Stimulated activated CD8-positive, alpha-beta memory T cell treated with anti-CD3 and anti-CD28 coated beads, Interleukin-12 subunit alpha, Interleukin-12 subunit beta, amount 100 ng/mL, for 24 hours (primary cell): ENCODE measurements at regions not wholly inside any gene's neighbourhood (a gene's known extent, or its start where the extent isn't known, plus 50 kb on each side); places are given as distances from the start of the nearest gene placed in this dataset.
"Not testable (repeated sequence)": the region's sequence is repeated elsewhere in the genome, so short reads cannot be mapped to it uniquely, and the experiment has no call there.

Source experiments
- DNase-seq: peaks from one replicate; pipeline ENCODE4 v3.0.0-alpha.2; 2020; ENCODE audit errors: extremely low read depth

DNA sequence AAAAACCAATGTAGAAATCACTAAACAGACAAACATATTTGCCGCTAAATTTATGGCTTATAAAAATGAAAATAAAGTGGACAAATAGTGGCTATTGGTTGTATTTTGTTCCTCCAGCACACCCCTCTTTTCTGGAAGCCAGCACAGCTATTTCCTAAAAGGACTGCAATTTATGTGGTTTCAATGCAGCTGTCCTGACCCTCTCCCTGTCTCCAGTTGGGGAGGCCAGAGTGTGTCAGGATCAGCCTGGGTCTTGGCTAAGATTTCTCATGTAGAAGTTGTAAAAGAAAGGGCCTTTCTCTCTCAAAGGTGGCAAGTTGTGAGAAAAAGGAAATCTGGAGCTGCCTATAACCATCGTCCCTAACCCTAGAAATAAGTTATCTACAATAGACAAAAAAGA lies 165.6 kb downstream of the ALDH8A1 start:
- no peak for DNase-seq

DNA sequence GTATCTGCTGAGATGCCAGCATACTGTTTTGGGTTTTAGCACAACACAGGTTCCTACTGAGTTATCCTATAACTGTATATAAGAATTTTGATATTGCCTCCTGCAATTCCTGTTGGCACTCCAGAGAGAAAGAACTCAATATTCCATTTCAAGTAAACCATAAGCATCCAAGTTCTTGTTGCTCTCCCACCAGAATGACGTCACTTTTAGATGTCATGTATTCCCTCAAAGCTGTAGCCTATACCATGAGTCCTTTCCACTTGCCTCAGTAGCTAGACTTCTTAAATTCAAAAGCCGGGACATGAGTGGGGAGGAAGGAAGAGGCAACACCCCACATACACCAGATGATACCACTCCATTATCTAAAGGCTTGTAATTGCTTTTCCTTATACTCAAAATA lies 171.5 kb downstream of the ALDH8A1 start:
- no peak for DNase-seq

DNA sequence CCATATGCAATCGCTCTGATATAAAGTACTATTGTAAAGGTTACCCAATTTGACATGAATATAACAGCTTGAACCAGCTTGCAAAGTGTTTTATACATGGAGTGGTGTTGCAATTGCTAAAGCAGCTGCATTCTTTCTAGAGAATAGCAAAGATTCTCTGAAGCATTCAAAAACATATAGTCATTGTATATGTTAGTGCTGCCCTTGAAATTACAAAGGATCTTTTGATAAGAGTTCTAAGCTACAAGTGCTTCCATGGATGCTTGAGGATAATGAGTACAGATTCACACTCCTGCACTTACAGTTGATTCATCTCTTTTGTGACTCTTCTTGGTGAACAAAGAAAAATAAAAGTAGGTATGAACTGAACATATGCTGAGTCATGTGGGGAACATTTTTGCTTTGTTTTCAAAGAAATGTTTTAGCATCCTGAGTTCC lies 175.7 kb downstream of the ALDH8A1 start:
- no peak for DNase-seq

DNA sequence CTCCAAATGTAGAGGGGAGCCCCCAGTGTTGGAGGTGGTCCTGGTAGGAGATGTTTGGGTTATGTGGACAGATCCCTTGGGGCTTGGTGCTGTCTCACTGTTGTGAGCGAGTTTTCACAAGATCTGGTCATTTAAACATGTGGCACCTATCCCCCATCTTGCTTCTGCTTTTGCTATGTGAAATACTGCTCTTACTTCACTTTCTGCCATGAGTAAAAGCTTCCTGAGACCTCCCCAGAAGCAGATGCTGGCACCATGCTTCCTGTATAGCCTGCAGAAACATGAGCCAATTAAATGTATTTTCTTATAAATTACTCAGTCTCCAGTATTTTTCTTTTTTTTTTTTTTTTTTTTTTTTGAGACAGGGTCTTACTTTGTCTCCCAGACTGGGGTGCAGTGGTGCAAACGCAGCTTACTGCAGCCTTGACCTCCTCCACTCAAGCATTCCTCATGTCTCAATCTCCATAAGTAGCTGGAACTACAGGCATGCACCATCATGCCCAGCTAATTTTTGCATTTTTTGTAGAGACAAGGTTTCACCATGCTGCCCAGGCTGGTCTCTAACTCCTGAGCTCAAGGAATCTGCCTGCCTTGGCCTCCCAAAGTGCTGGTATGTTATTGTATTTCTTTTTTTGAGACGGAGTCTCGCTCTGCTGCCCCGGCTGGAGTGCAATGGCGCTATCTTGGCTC lies 177.1 kb downstream of the ALDH8A1 start:
- no peak for DNase-seq

DNA sequence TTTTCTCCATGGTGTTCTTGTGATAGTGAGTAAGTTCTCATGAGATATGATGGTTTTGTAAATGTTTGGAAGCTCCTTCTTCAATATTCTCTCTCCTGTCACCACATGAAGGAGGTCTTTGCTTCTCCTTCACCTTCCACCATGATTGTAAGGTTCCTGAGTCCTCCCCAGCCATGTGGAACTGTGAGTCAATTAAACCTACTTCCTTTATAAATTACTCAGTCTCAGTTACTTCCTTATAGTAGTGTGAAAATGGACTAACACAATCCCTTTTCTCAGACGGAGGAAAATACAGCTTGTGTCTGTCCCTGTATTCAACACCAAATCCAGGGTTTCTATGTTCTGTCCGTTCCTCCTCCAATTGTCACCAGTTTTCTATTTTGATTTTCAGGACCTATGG lies 181.0 kb downstream of the ALDH8A1 start:
- DNase-seq = no peak

DNA sequence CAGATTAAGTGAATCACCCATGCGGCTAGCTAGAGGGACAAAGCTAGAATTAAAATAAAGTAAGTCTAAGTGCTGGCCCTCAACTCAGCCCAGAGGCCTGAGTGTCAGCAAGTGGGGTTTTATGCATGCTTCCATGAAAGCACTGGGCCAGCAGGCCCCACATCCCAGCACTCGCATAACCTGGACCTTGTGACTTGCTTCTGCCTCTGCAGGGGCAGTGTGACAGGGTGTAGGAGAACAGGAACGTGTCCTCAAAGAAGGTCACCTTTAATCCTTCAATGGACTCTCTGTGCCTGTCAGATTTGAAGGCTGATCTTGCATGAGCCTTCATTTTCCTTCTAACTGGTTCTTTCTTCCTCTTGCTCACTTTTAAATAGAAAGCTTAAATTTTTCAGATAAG lies 183.4 kb downstream of the ALDH8A1 start:
- no peak for DNase-seq

DNA sequence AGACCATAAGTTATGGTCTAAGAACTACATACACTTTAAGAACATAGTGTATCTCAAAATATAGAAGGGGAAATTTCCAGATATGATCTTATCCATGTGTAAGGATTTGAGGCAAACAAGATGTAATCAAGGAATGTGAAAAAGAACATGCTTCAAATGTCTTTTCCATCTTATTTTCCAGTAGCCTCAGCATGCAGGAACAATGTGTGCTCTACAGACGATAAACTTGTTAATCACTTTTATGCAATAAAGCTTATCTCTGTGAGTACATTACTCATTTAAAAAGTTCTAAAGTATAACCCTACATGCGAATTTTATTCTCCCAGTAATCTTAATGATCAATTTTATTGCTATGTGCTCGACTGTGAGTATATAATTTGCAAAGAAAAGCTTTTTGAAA lies 185.2 kb downstream of the ALDH8A1 start:
- DNase-seq = no peak

DNA sequence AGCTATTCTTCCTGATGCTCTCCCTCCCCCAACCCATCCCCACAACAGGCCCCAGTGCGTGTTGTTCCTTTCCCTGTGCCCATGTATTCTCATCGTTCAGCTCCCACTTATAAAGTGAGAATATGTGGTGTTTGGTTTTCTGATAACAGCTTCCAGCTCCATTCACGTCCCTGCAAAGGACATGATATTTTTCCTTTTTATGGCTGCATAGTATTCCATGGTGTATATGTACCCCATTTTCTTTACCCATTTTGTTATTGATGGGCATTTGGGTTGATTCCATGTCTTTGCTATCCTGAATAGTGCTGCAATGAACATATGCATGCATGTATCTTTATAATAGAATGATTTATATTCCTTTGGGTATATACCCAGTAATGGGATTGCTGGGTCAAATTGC lies 186.3 kb downstream of the ALDH8A1 start:
- DNase-seq = not testable (repeated sequence)

DNA sequence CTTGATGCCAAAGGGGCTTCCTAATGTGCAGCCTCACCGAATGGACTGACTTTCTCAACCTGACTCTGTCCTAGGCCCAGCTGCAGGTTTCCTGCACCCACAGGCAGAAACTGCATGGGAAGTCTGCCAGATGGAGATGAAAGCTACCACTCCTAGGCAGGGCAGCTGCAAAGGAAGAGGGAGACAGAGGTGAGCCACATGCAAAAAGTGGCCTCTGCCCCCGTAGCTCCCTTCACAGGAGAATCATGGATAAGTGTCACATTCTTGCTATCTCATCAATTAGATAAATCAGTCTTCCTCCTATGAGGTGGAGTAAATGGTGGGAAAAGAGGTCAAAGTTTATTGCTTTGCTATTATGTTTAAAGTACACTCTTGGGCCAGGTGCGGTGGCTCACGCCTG lies 191.3 kb downstream of the ALDH8A1 start:
- DNase-seq = no peak

DNA sequence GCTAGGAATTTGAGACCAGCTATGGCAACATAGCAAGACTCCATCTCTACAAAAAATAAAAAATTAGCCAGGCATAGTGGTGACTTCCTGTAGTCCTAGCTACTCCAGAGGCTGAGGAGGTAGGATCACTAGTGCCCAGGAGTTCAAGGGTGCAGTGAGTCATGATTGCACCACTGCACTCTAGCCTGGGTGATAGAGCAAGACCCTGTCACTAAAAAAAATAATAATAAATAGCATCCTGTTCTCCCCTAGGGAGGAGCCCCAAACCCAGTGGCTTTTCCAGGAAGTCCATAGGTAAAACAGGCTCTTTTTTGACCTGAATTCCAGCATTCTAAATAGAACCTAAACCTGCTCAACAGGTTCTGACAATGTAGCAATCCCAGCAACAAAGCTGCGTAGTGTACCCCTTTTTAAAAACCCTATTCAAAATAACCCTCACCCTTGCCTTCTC lies 192.0 kb downstream of the ALDH8A1 start:
- no peak for DNase-seq

DNA sequence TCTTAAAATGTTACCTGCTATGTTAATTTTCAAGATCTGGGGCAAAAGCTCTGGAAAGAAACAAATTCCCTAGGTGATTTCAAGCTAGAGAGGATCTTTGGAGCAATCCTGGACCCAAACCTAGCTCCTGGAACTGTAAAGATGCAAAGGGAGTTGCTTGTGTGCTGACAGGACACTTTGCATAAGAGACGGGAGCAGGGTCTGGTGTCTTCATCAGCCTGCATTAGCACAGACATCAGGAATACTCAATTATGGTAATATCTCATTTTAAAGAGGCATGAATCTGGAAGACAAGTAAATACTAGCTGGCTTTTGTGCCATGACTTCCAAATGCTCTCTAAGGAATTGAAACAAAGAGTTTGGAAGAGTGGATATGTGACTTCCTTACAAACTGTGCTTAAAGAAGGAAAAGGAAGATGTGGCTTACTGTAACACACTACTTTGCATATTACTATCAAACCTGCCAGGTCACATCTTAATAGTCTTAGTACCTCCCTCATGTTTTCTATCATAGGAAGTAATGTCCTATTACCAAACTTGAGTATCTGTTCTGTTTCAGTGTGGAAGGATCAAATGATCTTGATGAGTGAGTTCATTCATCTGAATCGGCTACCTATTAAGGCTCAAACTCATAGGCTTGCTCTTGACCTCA lies 193.4 kb downstream of the ALDH8A1 start:
- DNase-seq = no peak

DNA sequence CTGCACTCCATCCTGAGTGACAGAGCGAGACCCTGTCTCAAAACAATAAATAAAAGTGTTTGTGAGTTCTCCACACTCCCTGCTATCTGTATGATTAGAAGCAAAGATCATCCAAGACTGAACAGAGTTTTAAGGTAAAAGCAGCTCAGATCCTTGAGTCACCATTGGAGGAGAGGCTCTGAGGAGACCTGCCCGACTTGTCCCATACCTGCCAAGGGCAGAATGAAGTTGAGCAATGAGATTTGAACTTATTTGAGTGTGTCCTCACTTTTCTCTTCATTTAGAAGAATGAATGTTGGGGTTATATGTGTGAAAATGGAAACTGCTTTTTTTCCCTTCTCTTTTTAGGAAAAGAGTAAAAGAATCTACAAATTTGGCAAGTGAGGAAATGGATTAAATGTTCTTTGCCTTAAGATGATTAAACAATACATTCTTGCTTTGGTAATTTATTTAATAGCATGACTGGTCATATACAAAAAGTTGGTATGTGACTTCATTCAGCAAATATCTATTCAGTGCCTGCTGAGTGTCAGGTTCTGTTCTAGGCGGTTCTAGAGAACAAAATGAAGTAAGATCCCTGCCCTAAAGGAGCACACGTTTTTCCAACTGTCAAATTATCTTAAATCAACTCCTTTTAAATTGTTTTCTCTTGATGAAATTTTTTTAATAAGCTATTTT lies 195.7 kb downstream of the ALDH8A1 start:
- no peak for DNase-seq

DNA sequence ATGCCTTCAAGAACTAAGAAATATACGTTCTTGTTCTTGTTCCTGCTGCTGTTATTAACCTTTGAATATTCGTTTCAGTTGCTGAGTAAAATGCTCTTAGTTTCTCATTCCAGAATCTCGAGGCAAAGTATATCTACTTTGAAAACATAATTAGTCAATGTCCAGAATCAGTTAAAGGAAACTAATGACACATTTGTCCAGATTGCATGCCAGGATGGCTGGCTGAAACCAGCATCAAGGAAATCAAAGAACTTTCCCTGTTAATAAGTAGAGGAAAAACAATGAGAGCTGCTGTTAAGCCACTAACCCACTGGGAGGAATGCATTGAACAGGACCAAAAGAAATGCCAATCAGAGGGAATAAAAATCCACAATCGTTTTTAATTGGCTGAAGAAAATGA lies 196.9 kb downstream of the ALDH8A1 start:
- DNase-seq = no peak

DNA sequence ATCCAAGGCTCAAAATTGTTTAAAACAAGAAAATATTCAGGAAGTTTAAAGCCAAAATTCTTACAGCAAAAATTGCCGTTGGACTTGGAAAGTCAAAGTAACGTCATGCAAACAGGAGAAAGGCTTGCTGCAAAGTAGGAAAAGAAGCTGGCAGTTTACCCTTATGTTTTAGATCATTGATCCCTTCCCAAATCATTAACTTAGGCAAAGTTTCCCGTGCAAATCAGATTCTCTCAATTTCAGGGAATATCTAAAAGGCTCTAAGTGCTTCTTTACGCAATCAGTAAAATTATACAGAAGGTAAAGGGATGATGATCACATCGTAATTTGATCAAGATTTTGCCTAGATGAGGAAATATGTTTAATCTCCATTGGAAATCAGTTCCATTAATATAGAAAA lies 197.5 kb downstream of the ALDH8A1 start:
- no peak for DNase-seq

DNA sequence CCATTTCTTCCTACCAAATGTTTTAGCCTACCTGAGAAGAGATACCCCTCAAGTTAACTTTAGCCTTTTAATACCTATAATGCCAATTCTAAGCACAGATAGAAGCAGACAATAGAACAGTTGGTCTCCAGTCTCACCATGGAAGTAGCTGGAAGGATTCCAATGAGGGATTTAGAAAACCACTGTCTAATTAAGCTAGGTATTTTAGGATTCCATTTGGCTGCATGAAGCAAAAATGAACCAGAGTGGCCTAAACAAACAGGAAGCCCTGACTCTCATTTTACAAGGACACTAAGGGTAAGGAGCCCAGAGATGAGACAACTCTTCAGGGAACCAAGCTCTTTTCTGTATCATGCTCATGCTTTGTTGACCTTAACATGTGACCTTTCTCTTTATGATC lies 199.2 kb downstream of the ALDH8A1 start:
- no peak for DNase-seq

DNA sequence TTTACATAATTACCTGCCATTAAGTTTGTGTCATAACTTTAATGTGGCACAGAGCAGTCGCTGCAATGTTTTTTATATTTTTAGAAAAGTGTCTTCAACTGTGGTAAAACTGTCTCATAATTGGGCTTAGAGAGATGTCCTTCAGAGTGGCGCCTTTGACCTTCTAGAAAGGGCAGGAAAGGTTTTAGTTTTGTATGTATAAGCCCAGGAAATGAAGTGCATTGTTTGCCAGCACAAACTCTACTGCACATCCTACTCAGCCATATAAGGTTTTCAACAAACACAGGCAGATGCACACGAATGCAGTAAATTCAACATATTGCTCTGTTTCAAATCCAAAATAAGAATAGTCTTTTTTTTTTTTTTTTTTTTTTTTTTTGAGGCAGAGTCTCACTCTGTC lies 201.4 kb downstream of the ALDH8A1 start:
- no peak for DNase-seq

DNA sequence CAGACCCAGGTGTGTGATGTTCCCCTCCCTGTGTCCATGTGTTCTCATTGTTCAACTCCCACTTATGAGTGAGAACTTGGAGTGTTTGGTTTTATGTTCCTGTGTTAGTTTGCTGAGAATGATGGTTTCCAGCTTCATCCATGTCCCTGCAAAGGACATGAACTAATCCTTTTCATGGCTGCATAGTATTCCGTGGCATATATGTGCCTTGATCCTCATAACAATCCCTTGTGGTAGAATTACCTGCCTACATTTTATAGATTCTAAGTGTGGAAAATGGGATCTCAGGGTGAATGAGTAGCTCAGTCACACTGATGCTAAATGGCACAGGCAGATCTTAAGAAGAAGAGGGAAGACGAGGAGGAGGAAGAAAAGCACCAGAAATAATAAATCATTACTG lies 202.7 kb downstream of the ALDH8A1 start:
- DNase-seq = not testable (repeated sequence)

DNA sequence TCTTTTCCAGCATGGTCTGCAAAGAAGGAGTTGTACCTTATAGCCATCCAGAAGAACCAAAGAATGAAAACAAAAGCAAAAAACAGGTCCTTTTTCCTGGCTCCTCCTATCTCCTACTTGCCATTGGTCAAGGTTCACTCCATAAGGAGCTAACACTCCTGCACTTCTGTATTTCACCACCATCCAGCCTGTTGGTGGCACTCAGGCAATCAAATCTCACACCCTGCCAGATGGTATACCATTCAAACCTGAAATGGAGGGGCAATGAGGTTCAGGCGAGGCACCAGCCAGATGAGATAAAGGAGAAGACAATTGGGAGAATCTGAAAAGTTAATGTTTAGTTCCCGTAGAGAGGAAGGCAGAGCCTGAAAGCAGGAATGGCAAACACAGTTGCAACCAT lies 203.8 kb downstream of the ALDH8A1 start:
- no peak for DNase-seq

DNA sequence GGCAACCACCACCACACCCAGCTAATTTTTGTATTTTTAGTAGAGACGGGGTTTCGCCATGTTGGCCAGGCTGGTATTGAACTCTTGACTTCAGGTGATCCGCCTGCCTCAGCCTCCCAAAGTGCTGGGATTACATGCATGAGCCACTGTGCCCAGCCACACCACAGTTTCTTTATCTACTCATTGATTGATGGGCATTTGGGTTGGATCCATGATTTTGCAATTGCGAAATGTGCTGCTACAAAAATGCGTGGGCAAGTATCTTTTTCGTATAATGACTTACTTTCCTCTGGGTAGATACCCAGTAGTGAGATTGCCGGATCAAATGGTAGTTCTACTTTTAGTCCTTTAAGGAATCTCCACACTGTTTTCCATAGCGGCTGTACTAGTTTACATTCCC lies 204.7 kb downstream of the ALDH8A1 start:
- DNase-seq = not testable (repeated sequence)

DNA sequence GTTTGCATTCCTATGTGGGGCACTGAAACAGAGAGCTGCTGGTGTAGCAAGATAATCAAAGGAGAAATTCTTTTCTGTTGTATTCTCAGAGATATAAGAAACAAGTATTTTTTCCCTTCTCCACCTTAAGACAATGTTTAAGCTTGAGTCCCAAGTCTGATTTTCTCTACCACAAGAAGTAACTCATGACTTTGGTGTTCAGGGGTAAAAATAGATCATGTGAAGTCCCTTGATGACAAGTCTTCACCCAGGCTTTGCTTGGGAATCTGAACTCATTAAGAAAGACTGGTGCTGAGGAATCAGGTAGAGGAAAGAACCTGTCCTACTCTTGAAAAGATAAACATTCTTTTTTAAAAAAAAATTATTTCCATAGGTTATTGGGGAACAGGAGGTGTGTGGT lies 205.6 kb downstream of the ALDH8A1 start:
- no peak for DNase-seq

DNA sequence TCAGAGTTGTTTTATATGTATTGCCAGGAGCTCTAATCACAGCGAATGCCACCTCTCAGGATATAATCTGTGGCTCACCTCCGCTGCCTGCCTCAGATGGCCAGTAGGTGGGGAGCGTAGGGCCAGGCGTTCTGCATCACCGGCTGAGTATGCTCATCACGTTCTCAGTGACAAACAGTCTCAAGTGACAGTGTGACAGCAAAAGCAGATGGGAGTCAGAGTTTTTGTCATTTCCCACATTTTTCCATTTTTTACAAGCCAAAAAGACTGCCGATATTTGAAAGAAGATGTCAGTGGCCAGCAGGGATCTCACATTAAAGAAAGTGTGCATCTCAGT lies 208.7 kb downstream of the ALDH8A1 start:
- no peak for DNase-seq

DNA sequence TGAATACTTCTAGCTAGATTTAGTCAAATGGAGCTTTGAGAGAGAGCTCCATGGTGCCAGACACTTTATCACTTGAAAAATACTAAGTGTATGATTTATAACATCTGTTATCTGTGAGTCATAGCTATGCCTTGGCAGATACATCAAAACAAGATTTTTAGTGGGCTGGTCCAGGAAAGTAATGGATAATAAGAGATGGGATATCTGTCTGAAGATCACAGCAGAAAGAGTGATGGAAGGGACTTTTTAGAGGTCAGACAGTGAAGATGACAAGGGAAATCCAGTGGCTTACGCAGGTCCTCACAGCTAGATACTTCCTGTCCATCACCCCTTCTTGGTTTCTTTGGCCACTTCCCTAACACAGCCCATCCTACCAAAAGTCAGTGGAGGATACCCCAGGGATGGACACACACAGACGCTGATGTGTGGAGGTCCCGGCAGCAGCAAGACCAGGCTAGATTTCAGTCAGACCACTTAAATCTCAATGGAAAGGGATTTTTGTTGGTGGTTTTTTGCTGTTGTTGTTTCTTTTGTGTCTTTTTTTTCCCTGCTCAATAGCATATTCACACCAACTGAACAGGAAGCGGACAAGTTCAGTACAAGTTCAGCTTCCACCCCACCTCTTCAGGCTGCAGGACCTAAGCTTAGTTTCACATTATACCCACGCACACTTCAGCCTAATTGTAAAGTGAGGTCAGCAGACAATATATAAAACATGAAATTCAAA lies 209.3 kb downstream of the ALDH8A1 start:
- no peak for DNase-seq

DNA sequence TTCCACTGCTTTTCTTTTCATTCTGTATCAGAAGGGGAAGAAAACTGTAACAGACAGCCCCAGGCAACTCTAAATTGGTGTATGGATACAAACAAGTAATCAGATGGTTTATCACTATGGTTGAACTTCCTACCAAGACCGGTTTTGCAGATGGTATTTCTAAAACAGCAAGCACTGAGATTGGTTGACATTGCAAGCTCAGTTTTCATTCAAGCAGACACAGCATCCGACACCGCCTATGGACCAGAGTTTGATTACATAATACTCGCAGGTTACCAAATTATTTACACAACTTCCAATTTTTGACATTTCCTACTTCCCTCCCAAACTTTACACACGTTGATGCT lies 209.9 kb downstream of the ALDH8A1 start:
- no peak for DNase-seq
